GM19238 (cell line): ENCODE measurements at regions not wholly inside any gene's neighbourhood (a gene's known extent, or its start where the extent isn't known, plus 50 kb on each side); places are given as distances from the start of the nearest gene placed in this dataset.
A peak's percentile ranks its signal among the peaks of the same experiment; 100 is the strongest.

Experiments
- DNase-seq: peaks from one replicate; pipeline ENCODE4 v3.0.0; 2011; ENCODE audit warnings: low spot score; ENCODE audit not compliant: insufficient read length

DNA sequence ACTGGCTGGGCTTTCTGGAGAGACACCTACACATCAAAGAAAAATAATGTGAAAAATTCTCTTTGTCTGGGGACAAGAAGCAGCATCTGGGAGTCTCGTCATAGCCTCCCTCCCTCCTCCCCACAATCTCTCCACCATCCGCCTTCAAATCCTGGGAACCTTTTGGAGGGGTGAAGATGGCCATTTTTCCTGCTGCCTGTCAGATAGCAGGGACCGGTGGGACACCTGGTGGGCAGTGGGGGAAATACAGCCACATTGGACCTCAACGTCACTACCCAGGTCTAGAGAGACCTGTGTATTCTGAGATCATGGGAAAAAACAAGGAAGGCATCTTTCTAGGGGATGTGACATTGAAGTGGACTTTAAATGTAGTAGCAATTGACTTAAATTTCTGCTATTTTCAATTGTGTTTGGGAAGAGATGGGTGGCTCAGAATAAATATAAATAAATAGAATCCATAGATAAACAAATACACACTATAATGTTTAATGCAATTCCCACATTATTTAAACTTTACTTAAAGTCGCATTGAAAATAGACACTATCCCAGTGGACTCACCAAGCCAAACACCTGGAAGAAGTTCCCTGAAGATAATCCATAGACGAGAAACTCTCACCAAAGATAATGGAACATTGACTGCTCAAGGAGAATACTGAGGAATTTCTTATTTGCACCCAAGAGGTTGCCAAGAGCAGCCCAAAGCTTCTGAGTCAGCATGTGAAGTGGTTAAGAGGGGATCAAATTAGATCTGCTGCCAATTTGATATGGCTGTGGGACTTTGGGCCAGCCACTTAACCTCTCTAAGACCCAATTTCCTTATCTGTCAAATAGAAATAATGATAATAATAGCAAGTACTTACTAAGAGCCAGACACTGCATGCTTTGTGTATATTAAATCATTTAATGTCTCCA lies 147.6 kb upstream of the CAMK1G start:
- peak; percentile 50 for DNase-seq

DNA sequence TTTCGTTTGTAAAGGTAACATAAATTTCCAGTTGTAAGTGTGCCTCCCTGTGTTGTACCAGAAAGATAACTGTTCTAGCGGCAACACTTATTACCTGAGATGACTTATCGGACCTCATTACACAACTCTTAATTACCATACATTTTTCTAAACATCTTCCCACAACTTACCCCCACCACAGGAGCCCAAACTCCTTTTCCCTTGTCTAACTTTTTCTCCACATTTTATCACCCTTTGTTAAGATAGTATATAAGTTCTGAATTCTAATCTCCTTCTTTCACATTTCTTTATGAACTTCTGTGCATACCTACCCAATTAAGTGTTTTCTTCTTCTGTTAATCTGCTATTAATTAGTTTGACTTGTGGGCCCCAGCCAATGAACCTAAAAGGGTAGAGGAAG lies 143.7 kb upstream of the CAMK1G start:
- no peak for DNase-seq

DNA sequence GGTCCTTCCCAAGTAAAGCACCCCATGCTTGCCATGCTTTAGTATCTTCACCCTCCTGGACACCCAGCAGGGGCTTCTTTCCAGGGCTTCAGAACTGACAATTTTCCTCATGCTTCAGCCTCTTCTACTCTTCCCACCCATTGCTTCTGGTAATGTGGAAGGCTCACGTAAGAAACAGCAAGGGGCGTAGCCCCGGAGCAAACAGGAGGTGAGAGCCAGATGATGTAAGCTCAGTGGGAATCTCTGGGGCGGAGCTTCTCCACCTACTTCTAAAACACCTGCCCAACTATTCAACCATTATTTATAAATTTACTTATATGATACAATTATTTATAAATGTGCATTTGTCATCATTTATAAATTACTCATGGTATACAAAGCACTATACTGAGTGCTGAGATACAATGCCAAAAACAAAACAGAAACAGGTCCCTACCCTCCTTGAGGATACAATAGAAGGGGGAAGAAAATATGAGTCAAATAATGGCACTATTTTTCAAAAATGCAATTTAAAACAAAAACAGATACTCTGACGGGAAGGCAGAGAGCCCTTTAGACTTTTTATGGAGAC lies 140.1 kb upstream of the CAMK1G start:
- DNase-seq: no peak

DNA sequence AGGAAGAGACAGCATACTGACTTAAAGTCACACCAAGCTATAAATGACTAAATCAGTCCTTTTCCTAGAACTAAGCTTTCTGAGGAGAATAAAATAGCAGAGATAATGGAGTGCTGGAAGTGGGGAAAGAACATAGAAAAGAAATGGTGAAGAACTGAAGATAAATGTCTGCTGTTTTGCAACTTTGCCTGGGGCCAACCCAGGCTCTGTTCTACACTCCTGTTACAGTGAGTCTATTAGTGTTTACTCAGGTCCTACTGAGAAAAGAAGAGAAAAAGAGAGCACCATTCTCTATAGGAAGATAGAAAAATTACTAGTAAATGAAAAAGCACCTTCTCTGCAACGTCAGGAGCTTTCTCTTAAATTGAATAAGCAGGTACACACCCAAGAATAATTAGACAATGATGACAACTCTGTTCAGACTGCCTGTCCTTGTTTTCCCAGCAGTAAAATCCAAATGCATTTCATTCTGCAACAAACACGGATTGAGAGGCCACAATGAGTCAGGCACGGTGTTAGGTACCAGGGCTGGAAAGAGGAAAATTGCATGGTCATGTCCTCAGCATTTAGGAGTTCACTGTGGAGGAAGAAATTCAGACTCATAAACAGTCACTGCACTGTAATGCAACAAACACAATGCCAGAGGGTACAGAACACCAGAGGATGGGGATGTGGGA lies 139.4 kb upstream of the CAMK1G start:
- DNase-seq: no peak

DNA sequence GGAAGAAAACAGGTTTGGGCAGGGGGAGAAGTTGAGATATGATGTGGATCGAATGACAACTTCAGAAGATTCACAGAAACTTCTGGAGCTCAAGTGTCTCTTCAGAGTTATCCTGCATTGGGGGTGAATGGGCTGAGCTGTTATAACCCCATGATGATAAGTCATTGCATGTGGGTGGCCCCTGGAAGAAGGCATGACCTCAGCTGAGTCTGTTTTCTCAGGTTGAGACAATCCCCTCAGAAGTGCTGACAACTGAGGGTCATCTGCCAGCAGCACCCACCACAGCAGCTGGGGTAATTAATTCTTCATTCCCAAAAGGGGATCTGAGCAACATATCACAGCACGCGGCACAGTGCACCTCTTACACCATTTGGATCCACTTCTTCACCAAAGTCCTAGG lies 138.6 kb upstream of the CAMK1G start:
- DNase-seq: no peak

DNA sequence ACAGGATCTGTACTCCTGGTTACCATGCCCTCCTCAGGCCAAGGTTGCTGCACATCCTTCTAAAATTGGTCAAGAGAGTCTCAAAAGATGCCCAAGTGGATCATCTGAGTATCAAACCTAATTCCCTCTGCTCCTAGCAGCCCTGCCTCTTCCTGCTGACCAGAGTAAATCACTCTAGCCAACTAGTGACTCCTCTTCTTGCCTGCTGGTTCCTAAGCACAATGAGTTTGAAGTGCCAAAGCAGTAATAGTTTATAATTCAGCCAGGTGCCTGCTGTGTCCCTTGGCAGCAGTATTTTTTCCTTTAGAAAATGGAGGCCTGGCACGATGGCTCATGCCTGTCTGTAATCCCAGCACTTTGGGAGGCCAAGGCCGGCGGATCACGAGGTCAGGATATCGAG lies 137.9 kb upstream of the CAMK1G start:
- DNase-seq: no peak

DNA sequence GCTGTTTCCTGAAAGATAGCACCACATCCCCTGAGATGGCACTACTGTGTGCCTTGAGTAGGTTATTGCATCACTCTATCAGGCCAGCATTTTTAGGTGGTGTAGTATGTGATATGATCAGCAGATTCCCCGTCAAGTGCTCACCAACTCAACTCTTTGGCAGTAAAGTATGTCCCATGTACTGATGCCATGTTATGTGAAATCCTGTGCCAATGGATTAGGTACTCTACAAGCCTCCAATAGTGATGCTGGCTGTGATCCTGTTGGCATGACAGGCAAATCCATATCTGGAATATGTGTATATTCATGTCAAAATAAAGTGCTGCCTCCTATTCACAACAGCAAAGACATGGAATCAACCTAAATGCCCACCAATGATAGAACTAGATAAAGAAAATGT lies 137.2 kb upstream of the CAMK1G start:
- DNase-seq: no peak

DNA sequence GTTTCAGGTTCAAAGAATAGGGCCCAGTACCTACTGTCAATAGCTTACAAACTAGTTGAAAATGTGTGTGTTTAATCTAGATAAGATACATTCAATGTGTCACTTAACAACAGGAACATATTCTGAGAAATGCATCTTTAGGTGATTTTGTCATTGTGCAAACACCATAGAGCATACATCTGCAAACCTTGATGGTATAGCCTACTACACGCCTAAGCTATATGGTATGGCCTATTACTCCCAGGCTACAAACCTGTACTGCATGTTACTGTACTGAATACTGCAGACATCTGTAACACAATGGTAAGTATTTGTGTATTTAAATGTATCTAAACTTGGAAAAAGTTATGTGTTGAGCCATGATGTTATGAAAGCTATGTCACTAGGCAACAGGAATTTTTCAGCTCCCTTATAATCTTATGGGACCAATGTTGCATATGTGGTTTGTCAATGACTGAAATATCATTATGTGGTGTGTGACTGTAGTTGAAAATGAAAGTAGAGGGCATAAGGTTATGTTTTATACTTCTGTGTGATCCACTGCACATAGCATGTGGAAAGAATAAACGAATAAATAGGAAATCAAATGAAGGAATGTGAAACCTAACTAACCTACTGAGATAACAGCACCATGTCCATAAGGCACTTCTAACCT lies 129.0 kb upstream of the CAMK1G start:
- no peak for DNase-seq

DNA sequence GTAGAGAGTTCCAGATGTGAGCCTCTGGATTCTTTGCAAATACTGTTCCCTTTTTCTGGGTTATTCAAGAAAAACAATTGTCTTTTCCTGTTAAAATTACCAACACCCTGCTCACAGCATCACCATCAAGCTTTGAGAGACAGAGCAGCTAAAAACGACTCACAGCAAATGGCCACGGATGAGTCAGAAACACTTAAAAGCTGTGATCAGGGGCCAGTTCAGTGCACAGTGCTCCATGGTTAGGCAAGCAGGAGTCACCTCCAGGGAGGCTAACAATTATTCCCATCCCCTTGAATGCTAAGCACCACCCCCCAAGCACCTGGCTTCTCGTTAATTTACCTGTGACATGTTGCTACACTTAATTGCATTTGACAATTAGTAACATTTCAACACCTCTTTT lies 128.4 kb upstream of the CAMK1G start:
- no peak for DNase-seq

DNA sequence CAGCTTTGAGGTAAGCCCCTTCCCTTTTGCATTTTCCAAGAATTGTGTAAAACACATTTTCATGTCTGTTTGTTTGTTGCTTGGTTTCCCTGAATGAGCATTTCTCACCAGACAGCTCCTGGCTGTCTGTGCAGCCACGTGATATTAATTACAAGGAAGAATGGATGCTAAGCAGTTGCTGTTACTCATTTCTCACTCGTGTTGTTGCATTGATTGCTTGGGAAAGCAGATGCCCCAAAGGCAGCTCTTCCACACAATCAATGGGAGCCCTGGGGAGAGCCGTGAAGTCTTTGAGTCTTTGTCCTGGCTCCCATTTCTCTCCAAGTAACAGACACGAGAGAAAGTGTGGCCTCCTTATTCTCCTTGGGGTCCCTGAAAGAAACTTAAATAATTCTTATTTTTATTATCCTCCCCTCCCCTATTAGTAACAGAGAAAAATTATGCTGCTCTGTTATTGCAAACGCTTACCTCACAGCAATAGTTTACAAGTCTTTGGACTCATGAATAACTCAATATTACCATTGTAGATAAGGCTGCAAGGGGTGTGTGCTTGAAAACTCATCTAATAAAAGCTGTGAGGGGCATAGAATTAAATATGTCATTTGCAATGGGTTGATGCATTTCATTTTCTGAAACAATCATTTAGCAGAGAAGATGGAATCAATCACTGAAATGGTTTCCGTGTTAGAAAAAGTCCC lies 127.7 kb upstream of the CAMK1G start:
- no peak for DNase-seq

DNA sequence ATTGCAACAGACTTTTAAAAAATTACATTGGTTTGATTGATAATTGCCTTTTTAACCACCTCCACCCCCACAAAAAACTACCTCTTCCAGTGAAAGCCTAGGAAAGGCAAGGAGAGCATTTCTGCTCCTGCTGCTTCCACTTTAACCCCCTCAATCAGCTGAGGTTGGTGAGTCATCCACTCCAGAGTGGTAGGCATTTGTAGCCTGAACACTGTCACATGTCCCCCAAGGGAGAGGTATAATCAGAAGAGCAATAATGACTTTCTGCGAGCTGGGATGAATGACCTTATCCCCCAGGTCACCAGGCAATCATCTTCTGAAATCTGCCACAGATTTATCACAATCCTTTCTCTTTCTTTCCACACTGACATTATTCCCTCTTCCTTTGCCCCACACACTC lies 126.6 kb upstream of the CAMK1G start:
- DNase-seq: no peak

DNA sequence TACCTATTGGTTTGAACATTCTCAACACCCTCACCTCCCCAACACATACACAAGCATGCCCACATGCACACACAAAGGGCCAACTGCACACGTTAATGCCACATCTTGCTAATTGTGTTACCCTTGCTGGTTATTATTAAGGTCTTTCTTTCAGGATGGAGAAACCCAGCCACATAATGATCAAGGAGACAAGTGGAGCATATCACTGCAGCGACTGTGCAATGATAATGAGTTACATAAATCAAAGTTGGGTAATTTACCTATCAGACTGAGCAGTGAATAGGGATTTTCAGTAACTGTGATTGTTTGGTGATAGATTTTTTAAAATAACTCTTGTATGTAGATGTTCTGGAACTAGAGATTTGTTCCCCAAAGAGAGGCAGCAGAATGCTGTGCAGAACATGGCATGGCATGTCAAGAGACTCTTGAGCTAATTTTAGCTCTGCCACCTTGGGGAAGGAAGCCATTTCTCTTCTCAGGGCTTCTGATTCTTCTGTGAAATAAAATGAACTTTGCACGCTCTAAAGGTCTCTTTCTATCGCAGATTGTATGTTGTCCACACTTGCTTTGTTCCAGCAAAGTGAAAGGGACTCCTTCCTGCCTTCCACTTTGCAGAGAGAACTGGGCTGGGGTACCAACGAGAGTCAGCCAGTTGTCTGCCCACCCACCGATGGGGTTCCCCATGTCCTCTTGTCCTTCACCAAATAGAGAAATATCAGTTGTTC lies 126.0 kb upstream of the CAMK1G start:
- no peak for DNase-seq

DNA sequence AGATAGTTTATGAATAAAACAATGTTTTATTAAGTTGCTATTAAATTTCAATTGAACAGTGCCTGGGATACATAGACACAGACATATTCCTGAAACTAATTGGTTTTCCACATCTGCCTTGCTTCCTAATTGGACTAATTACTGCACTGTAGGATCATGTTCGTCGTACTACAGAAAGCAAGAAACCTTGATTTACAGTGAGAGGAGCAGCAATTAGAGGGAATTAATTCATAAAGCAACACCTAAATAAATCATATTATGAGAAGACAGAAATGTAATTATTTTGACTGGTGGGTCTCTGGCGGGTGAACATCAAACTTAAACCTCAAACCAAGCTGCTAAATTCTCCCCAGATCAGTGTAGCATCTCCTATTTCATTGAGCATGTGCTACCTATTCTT lies 124.6 kb upstream of the CAMK1G start:
- DNase-seq: no peak

DNA sequence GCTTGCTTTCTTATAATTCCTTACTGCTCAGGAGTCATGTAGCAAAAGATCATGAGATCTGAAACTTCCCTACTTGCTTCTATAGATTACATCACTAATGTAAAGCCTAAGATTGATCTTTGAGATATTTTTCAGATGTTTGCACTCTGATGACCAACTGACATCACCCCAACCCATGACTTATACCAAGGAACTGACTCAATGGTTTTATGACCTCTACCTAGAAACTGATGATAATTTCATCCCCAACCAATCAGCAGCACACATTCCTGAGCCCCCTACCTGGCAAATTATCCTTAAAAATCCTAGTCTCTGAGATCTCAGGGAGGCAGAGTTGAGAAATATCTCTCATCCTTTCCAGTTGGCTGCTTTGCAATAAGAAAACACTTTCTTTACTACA lies 122.3 kb upstream of the CAMK1G start:
- no peak for DNase-seq

DNA sequence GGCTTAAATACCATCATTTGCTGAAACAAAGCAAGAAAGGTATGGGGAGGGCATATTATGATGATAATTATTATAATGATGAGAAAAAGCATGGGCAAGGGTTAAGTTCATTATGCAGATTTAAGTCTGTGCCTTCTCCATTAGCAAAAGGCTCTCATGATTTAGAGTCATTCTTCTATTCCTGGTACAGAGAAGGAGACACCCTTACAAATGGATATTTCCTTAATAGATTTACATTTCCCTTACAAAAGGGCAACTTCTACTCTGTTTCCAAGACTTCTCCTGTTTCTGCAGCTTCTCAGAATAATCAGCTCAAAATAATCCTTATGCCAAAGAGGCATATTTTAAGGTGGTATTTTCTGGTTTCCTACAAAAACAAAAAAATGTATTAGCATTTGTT lies 121.1 kb upstream of the CAMK1G start:
- DNase-seq: no peak

DNA sequence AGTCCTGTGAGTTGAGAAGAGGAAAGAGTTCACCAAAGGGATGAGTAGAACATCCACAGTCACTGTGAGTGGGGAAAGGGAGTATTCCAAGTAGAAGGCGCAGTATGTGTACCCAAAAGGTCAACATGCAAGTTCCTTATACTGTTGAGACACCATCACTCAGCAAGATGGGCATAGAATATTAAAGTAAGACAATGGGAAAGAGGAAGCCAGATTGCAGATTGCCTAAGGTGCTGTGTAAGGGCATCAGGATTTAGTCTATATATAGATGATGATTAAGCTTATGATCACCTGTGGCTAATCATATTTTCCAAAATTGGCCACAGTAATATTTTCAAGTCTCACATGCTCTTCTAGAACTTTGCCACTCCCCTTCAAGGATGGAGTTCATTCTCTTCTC lies 120.1 kb upstream of the CAMK1G start:
- no peak for DNase-seq

DNA sequence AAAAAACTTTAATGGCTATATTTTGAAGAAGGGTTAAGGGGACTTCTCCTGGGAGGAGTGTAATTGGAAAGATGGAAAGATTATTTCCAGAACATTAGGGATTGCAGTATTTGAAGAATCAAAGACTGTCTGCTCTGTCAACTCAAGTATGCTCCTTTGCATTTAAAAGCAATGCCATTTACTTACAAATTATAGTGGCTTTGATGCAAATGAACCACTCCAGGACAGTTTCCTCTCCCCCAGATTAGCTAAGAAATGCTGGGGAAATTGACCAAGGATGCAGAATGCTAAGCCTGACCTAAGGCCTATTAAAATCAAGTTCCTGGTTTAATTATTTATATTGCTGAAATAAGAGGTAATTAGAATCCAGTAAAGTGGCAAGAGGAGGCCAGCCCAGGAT lies 110.5 kb upstream of the CAMK1G start:
- no peak for DNase-seq

DNA sequence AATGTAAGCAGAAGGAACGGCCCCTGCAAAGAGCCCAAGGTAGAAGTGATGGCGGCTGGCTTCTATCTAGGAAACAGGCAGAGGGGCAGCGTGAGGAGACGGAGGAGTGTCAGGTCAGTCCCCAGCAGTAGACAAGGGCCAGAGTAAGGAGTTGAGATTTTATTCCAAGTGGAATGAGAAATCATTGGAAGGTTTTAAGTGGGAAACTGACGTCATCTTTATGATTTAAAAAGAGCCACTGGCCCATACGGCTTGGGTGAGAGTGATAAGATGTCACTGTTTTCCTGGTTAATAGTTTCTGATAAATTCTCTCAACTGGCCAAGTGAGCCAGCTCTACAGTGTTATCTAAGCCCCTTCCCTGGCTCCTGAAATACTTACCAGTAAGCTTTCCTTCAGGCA lies 103.2 kb upstream of the CAMK1G start:
- no peak for DNase-seq

DNA sequence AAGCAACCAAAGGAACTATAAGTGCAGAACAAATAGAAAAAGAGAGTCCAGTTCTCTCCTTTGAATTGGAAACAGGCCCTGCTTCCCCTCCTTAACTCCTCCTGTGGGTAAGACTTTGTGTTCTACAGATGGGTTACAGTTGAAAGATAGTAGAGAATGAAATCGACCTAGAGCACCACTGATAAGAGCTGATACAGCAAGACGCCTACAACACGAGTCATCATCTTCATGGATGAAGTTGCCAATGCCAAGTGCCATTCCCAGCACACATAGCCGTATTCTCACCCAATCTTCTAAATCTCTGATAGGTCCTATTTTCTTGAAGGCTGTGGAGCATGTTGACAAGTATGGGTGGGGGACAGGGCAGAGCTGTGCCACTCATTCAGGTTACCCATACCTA lies 99.8 kb upstream of the CAMK1G start:
- DNase-seq: no peak

DNA sequence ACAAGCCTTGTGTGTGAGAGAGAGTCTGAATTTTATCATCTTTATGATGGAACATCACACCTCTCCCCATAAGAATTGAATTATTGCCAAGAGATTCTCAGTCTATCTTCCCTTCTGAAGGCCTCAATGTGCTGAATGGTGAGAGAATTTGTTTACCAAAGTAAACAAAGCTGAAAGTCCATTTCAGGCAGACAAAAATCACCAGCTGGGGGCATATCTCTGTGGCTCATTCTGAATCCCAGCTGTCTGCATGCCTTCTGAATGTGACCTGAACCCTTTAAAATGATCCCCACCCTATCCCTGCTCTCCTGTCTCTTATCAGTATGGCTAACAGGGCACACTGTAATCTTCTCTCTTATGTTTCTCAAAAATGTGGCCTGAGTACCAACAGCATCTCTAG lies 99.1 kb upstream of the CAMK1G start:
- DNase-seq: no peak

DNA sequence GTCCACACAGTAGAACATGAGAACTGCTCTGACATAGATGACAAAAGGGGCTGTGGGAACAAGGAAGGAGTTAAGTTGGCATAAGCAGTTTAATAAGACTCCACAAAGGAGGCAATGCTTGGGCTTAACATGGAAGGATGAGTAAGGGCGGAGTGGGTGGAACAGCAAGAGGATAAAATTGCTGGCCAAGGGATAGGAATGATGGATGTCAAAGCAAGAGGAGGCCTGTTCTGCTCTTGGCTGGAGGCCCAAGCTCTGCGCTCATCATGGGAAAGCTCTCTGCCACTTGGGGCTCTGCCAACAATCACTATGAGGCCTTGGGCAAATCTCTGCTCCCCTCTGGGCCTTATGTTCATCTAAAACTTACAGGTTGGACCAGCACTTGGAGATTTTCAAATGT lies 98.3 kb upstream of the CAMK1G start:
- DNase-seq: no peak
